K562 (cell line): ENCODE measurements at regions not wholly inside any gene's neighbourhood (a gene's known extent, or its start where the extent isn't known, plus 50 kb on each side); places are given as distances from the start of the nearest gene placed in this dataset.

Experiments used
- ATAC-seq: fragments of 200-7000 bp; cut with Tn5 transposase; 3 replicates; pipeline ENCODE4 v1.9.1; 2020; ENCODE audit warnings: moderate library complexity
- BruUV-seq: library from RNA; stranded (reverse); fragments of 400-500 nt; replicated peaks from 2 replicates; lab custom pipeline; 2021; lab: Mats Ljungman, UMichigan
- CTCF ChIA-PET: fragments of 300-600 bp; formaldehyde crosslinking; extraction: SDS; loops from one replicate; lab custom pipeline; 2021; ENCODE audit warnings: low intra/inter-chr PET ratio; lab: Yijun Ruan, JAX
- POLR2A ChIA-PET: fragments of 300-600, 350-650 bp; sonication (Branson Sonifier 250); formaldehyde crosslinking; extraction: SDS; loops from one replicate; lab custom pipeline; 2021; ENCODE audit warnings: antibody characterized with exemption, inconsistent platforms; lab: Yijun Ruan, JAX
- DNase-seq, 4 experiments: peaks; one replicate each; pipeline versions ENCODE4 v3.0.0 to v3.0.0-alpha.2; 2011 to 2018; ENCODE audit warnings: low spot score in 3 of 4, mixed read lengths in 3 of 4; ENCODE audit errors: extremely low read depth in 1 of 4
- FAIRE-seq: peaks from 2 replicates; lab custom pipeline; 2011; peaks lifted over from hg19 to GRCh38; lab: Jason Lieb, UNC
- H2AFZ ChIP-seq: 2 replicates; pipeline ENCODE4 v1.6.0; 2011; ENCODE audit warnings: low read depth, low read length, control low read depth, inconsistent platforms
- H3K27ac ChIP-seq: fragments of 200-600 bp; 3 replicates; pipeline ENCODE4 v1.8.0; 2011; ENCODE audit warnings: low read depth, mild to moderate bottlenecking, control low read depth, inconsistent platforms, low read length, moderate library complexity, mixed read lengths; ENCODE audit errors: extremely low read depth
- H3K27me3 ChIP-seq, 2 experiments: fragments of 300-600 bp in 1 of 2; 2 replicates in 1 of 2; 3 replicates in 1 of 2; pipeline versions ENCODE4 v1.6.0 to v1.8.0; 2011; ENCODE audit warnings: inconsistent platforms in 2 of 2, low read length in 2 of 2, mild to moderate bottlenecking in 1 of 2, mixed read lengths in 1 of 2, moderate library complexity in 1 of 2; ENCODE audit not compliant: control insufficient read depth in 2 of 2, insufficient read depth in 2 of 2
- H3K36me3 ChIP-seq: fragments of 300-600 bp; 3 replicates; pipeline ENCODE4 v1.8.0; 2011; ENCODE audit warnings: mild to moderate bottlenecking, low read length, inconsistent platforms; ENCODE audit not compliant: control insufficient read depth, insufficient read depth
- H3K4me1 ChIP-seq, 2 experiments: fragments of 200-600 bp in 1 of 2; replicated peaks in 1 of 2; 2 replicates in 1 of 2; 3 replicates in 1 of 2; pipeline versions ENCODE4 v1.5.1 to v1.8.0; 2011; ENCODE audit warnings: inconsistent platforms in 2 of 2, low read length in 2 of 2, mild to moderate bottlenecking in 1 of 2, mixed read lengths in 1 of 2, moderate library complexity in 1 of 2; ENCODE audit not compliant: control insufficient read depth in 2 of 2, insufficient read depth in 2 of 2
- H3K4me2 ChIP-seq: 2 replicates; pipeline ENCODE4 v1.6.1; 2011; ENCODE audit warnings: low read length, control low read depth, inconsistent platforms, mixed read lengths; ENCODE audit not compliant: insufficient read depth
- H3K4me3 ChIP-seq: fragments of 200-600 bp; sonication (generic), shearing (Covaris generic); 2 replicates; pipeline ENCODE4 v1.5.1; 2016; ENCODE audit warnings: control low read depth, inconsistent platforms
- H3K79me2 ChIP-seq: fragments of 200-600 bp; 3 replicates; pipeline ENCODE4 v1.8.0; 2011; ENCODE audit warnings: low read length, inconsistent platforms; ENCODE audit not compliant: control insufficient read depth, insufficient read depth
- H3K9ac ChIP-seq, 2 experiments: 2 replicates each; pipeline versions ENCODE4 v1.6.0 to v1.6.1; 2011; ENCODE audit warnings: low read depth in 2 of 2, low read length in 2 of 2, control low read depth in 1 of 2, inconsistent platforms in 1 of 2, mild to moderate bottlenecking in 1 of 2, mixed read lengths in 1 of 2; ENCODE audit not compliant: insufficient read depth in 1 of 2
- H3K9me1 ChIP-seq: one replicate; pipeline ENCODE4 v1.6.0; 2011; ENCODE audit warnings: inconsistent platforms, mild to moderate bottlenecking, low read length, moderate library complexity; ENCODE audit not compliant: control insufficient read depth, insufficient read depth
- H3K9me3 ChIP-seq: replicated peaks from 2 replicates; pipeline ENCODE4 v1.5.1; 2011; ENCODE audit warnings: low read depth, low read length, inconsistent platforms; ENCODE audit not compliant: control insufficient read depth, insufficient read depth
- H4K20me1 ChIP-seq: replicated peaks from 2 replicates; pipeline ENCODE4 v1.6.1; 2011; ENCODE audit warnings: low read length, inconsistent platforms, mixed read lengths; ENCODE audit not compliant: control insufficient read depth, insufficient read depth
- BRCA1 ChIP-seq, 2 experiments: fragments of 450-650 bp in 1 of 2; sonication (generic) in 1 of 2; formaldehyde crosslinking in 1 of 2; IDR thresholded peaks; 2 replicates each; pipeline versions ENCODE4 v1.5.0 to v1.6.1; 2017 to 2020; ENCODE audit warnings: mild to moderate bottlenecking in 1 of 2, missing genetic modification reagents in 1 of 2
- EHMT2 ChIP-seq: fragments of 450-650 bp; IDR thresholded peaks from 2 replicates; pipeline ENCODE4 v1.6.1; 2018; ENCODE audit warnings: antibody characterized with exemption
- ERF ChIP-seq: fragments of 450-650 bp; formaldehyde crosslinking; IDR thresholded peaks from 2 replicates; pipeline ENCODE4 v1.4.0; 2020; ENCODE audit warnings: mild to moderate bottlenecking, mixed read lengths
- ESRRA ChIP-seq: fragments of 450-650 bp; IDR thresholded peaks from 2 replicates; pipeline ENCODE4 v1.6.1; 2014; ENCODE audit warnings: low read depth, mild to moderate bottlenecking, moderate library complexity, borderline replicate concordance
- FOXJ2 ChIP-seq: fragments of 200-800 bp; sonication (Bioruptor generic); IDR thresholded peaks from 2 replicates; pipeline ENCODE4 v1.6.1; 2016; ENCODE audit warnings: missing genetic modification characterization, missing compliant biosample characterization
- GABPB1 ChIP-seq: sonication (generic); formaldehyde crosslinking; IDR thresholded peaks from 2 replicates; pipeline ENCODE4 v1.8.0; 2022; ENCODE audit warnings: mild to moderate bottlenecking, missing genetic modification reagents
- HNRNPK ChIP-seq: fragments of 200-400 bp; formaldehyde crosslinking; IDR thresholded peaks from one replicate; pipeline ENCODE4 v1.6.1; 2018; ENCODE audit warnings: mild to moderate bottlenecking, low read depth, low read length; ENCODE audit not compliant: poor library complexity, severe bottlenecking
- HOMEZ ChIP-seq: fragments of 250-450 bp; sonication (Bioruptor Pico); IDR thresholded peaks from 2 replicates; pipeline ENCODE4 v1.4.0; 2020; ENCODE audit warnings: mild to moderate bottlenecking, moderate library complexity
- ILK ChIP-seq: fragments of 450-650 bp; IDR thresholded peaks from 2 replicates; pipeline ENCODE4 v1.6.1; 2016; ENCODE audit warnings: missing genetic modification characterization, low read depth, mild to moderate bottlenecking, missing compliant biosample characterization, moderate library complexity, borderline replicate concordance
- NFE2 ChIP-seq: IDR thresholded peaks from 2 replicates; pipeline ENCODE4 v1.6.1; 2014; ENCODE audit warnings: antibody characterized with exemption, low read depth
- NR0B1 ChIP-seq: fragments of 450-650 bp; IDR thresholded peaks from one replicate; pipeline ENCODE4 v1.6.1; 2018; ENCODE audit warnings: mild to moderate bottlenecking, moderate library complexity; ENCODE audit not compliant: partially characterized antibody
- PATZ1 ChIP-seq: fragments of 250-450 bp; sonication (Bioruptor Pico); IDR thresholded peaks from 2 replicates; pipeline ENCODE4 v1.5.0; 2020; ENCODE audit warnings: mild to moderate bottlenecking, borderline replicate concordance
- PYGO2 ChIP-seq: fragments of 450-650 bp; IDR thresholded peaks from 2 replicates; pipeline ENCODE4 v1.6.1; 2016; ENCODE audit warnings: mild to moderate bottlenecking, missing genetic modification characterization, moderate library complexity, missing compliant biosample characterization
- ZBTB17 ChIP-seq: fragments of 450-650 bp; formaldehyde crosslinking; IDR thresholded peaks from 2 replicates; pipeline ENCODE4 v1.4.0; 2020; ENCODE audit warnings: mild to moderate bottlenecking
- ZNF282 ChIP-seq: sonication (generic); formaldehyde crosslinking; IDR thresholded peaks from 2 replicates; pipeline ENCODE4 v1.8.1; 2023; ENCODE audit warnings: missing genetic modification reagents
- WGBS: fragments of 100-300 bp; shearing (Covaris generic); methylation state at CpG from one replicate; pipeline ENCODE4 v1.1.6; 2016; ENCODE audit warnings: low coverage, mixed read lengths; ENCODE audit not compliant: insufficient coverage; ENCODE audit errors: missing lambda C conversion rate; 5-methylcytosine and 5-hydroxymethylcytosine counted together
- in situ Hi-C: fragments of 300-500 bp; cut with MboI; formaldehyde crosslinking; loops from 4 replicates; pipeline ENCODE4 v1.15.0; 2018; ENCODE audit warnings: inconsistent platforms, mixed read lengths
- intact Hi-C: fragments of 100-400 bp; cut with micrococcal nuclease; formaldehyde crosslinking; loops from 2 replicates; pipeline ENCODE4 v1.14.2; 2022

- Histone ChIP-seq H3K9ac (no peak overlapping the region), H3K79me2 (no peaks in the 10 kb centered on the region), H3K36me3 (no peaks in the 10 kb centered on the region), H3K4me1 (no peaks in the 10 kb centered on the region), H3K4me3 (no peak overlapping the region), H3K27me3 (no peaks in the 10 kb centered on the region), H3K4me2 (no peak overlapping the region), H3K27ac (no peak overlapping the region), H4K20me1 (no peaks in the 10 kb centered on the region), H3K9me1 (no peaks in the 10 kb centered on the region), H2AFZ (no peak overlapping the region), H3K9me3 (no peaks in the 10 kb centered on the region)
- DNase-seq (no peak), FAIRE-seq (no peak), ATAC-seq (no peak)
- in situ Hi-C loops: no loop called here
- no TSS peak for BruUV-seq
- WGBS: 0% methylated on average over 3 of the region's 3 CpGs
- intact Hi-C loops: no loop called here
- ChIA-PET POLR2A (no interaction called here), CTCF (no interaction called here)
- TF ChIP-seq NFE2 (no peak), FOXJ2 (tag) (no peak), ILK (tag) (no peak), NR0B1 (no peak), BRCA1 (IDR thresholded peaks at IDR 0.05) (no peak), BRCA1 (CRISPR knock-in tag; IDR thresholded peaks at IDR 0.05) (no peak), ESRRA (no peak), GABPB1 (CRISPR knock-in tag) (no peak), HNRNPK (no peak), HOMEZ (CRISPR knock-in tag) (no peak), ZBTB17 (CRISPR knock-in tag) (no peak), ZNF282 (no peak), PYGO2 (no peak), ERF (no peak), EHMT2 (no peak), PATZ1 (no peak)
Measured at GRCh38 chr7:80346704-80347103, 165.2 kb downstream of the GNAT3 start.
